Prostate gland (tissue), 2 donors: ENCODE measurements at regions not wholly inside any gene's neighbourhood (a gene's known extent, or its start where the extent isn't known, plus 50 kb on each side); places are given as distances from the start of the nearest gene placed in this dataset.

Source experiments
- POLR2A ChIP-seq: fragments of 450-650 bp; IDR thresholded peaks from one replicate; pipeline ENCODE4 v1.6.1; 2016; ENCODE audit warnings: antibody characterized with exemption, mild to moderate bottlenecking
- TF ChIP-seq, protein P1 (sequence below), 4 experiments: fragments of 200-600 bp in 2 of 4; fragments of 450-650 bp in 2 of 4; sonication (generic) in 2 of 4; IDR thresholded peaks; 1 replicate in 3 of 4; 2 replicates in 1 of 4; pipeline ENCODE4 v1.5.1; 2016 to 2019; ENCODE audit warnings: antibody characterized with exemption in 4 of 4, mild to moderate bottlenecking in 2 of 4, moderate library complexity in 2 of 4

GRCh38 chr16:49036126-49036525 lies 245.5 kb downstream of the CBLN1 start:
- TF ChIP-seq, protein P1, sequence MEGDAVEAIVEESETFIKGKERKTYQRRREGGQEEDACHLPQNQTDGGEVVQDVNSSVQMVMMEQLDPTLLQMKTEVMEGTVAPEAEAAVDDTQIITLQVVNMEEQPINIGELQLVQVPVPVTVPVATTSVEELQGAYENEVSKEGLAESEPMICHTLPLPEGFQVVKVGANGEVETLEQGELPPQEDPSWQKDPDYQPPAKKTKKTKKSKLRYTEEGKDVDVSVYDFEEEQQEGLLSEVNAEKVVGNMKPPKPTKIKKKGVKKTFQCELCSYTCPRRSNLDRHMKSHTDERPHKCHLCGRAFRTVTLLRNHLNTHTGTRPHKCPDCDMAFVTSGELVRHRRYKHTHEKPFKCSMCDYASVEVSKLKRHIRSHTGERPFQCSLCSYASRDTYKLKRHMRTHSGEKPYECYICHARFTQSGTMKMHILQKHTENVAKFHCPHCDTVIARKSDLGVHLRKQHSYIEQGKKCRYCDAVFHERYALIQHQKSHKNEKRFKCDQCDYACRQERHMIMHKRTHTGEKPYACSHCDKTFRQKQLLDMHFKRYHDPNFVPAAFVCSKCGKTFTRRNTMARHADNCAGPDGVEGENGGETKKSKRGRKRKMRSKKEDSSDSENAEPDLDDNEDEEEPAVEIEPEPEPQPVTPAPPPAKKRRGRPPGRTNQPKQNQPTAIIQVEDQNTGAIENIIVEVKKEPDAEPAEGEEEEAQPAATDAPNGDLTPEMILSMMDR (IDR thresholded peaks at IDR 0.05): no peak
- no peak for TF ChIP-seq POLR2A
